GM19328 (cell line): ENCODE measurements at regions not wholly inside any gene's neighbourhood (a gene's known extent, or its start where the extent isn't known, plus 50 kb on each side); places are given as distances from the start of the nearest gene placed in this dataset.
"Not testable (repeated sequence)": the region's sequence is repeated elsewhere in the genome, so short reads cannot be mapped to it uniquely, and the experiment has no call there.

ENCODE experiments used
- ATAC-seq: cut with Tn5 transposase; IDR thresholded peaks from one replicate; pipeline ENCODE4 v1.9.1; 2021; ENCODE audit warnings: mild to moderate bottlenecking, moderate library complexity; ENCODE audit not compliant: unreplicated experiment

- ATAC-seq: no peak
Observed at GRCh38 chr7:110519851-110520250, 571.1 kb upstream of the LRRN3 start.

DNA sequence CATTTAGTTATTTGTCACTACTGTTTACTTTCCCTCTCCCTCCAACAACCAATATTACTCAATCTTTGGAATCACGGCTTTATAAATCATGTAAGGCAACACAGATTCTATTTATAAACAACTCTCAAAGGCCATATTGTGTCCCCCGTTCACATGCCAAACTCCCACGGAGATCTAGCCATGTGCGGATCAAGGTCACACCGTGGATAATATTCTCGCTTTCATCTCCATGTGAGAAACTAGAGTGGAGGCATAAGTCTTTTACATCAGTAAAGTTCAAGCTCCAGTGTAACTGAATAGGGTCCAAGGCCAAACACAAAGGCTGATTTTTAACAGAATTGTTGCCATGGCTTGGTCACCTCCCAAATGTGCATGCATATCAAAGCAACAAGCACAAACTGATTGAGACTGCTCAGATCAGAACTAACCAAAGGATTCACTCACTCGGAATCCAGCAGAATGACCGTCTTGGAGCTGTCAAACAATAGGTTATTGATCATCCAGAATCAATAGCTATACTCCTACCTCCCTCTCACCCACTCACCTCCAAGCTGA, 569.5 kb upstream of the LRRN3 start:
- ATAC-seq: no peak

GRCh38 chr7:110522061-110522760, 568.7 kb upstream of the LRRN3 start:
- ATAC-seq: no peak

DNA sequence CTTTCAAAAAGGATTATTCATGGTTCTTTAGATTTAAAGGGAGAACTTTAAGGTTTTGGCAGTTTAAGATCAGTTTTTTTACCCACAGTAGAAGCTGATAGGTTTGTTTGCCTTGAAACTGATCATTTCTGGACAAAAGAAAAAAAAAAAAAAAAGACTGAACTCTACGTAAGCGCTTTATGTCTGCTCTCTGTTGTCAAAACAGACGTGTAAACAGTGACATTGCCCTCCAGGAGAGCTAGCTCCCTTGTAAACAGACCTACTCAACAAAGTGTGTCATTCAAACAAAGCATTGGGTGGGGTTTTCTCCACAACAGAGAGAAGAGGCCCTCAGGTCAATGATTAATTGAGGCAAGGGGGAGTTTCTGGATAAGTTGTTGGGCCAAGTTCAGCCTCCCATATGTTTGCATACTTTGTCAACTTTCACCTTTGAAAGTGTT, 568.1 kb upstream of the LRRN3 start:
- no peak for ATAC-seq

- ATAC-seq: no peak
Observed at GRCh38 chr7:110529175-110529574, 561.8 kb upstream of the LRRN3 start.

GRCh38 chr7:110531186-110531585, 559.7 kb upstream of the LRRN3 start:
- no peak for ATAC-seq

DNA sequence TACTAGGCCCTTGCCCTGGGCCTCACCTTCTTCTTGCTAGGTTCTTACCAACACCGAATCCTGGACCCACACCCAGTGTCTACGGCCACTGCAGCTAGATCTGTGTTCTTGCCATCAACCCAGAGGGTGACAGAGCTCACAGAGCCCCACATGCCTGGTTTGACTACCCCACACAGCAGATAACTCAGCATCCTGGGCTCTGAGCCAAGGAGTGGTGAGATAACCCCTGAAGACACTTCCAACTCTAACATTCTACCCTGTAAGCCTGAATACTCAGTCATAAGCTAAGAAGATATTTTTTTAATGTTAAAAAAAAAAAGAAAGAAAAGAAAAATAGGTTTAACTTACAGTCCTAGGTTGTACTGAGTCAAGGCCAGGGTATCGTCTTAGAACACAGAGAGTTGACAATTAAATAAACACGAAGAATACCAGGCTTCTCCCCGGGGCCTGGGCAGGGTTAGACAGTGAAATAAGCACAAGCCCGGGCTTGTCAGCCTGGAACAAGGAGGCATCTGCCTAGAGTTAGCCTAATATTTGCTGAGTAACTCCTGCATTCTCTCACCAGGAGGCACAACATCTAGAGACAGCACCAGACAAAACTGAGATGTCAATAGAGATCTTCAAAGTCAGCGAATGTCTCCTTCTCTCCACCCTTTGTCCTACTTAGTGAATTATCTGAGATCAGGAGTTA, 556.5 kb upstream of the LRRN3 start:
- ATAC-seq: no peak

GRCh38 chr7:110539216-110539615, 551.7 kb upstream of the LRRN3 start:
- ATAC-seq: no peak

- ATAC-seq: no peak
Observed at GRCh38 chr7:110541962-110542361, 549.0 kb upstream of the LRRN3 start.

GRCh38 chr7:110544194-110544593, 546.7 kb upstream of the LRRN3 start:
- no peak for ATAC-seq

GRCh38 chr7:110548372-110548771, 542.6 kb upstream of the LRRN3 start:
- ATAC-seq: no peak

DNA sequence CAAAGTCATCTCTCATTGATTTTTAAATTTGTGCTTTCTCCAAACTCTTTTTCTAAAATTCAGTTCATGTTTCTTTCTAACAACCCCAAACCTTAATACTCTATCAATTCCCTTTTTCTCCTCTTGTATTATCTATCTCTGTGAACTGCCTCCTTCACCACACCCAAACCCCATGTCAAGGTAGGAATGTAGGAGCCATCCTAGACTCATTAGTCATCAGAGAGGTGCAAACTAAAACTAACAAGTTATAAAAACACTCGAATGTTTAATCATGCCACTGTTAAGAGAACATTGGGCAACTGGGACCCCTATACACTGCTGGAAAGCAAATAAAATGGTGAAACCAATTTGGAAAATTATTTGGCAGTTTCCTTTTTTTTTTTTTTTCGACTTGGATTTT, 533.8 kb upstream of the LRRN3 start:
- ATAC-seq: no peak

GRCh38 chr7:110563286-110563685, 527.6 kb upstream of the LRRN3 start:
- not testable (repeated sequence) for ATAC-seq

DNA sequence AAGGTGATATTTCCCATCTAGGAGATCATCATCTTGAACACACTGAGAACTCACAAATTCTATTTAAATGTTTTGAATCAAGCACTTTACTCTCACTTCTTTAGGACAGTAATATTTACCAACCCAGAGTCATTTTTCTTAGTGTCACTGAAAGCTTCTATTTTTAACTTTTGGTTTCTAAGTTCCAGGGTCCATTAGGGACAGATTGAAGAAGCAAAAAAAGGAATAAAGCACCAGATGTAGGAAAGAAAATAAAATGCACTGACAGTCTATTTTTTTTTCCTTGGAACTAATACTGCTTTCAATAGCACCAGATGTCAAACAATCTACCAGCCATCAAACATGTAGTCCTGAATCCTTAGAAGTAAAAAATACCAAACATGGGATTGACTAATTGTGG, 526.7 kb upstream of the LRRN3 start:
- no peak for ATAC-seq

GRCh38 chr7:110568388-110568787, 522.5 kb upstream of the LRRN3 start:
- no peak for ATAC-seq

DNA sequence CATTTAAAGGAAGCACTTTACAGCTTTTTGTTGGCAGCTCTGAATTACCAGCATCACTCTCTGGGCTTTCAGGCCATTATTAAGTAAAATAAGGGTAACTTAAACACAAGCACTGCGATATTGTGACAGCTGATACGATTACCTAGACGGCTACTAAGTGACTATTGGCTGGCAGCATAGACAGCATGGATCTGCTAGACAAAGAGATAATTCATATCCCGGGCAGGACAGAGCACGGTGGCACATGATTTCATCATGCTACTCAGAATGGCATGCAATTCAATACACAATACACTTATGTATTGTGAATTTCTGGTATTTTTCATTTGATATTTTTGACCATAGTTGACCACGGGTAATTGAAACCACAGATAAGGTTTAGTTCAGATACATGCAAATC, 522.0 kb upstream of the LRRN3 start:
- ATAC-seq: no peak

DNA sequence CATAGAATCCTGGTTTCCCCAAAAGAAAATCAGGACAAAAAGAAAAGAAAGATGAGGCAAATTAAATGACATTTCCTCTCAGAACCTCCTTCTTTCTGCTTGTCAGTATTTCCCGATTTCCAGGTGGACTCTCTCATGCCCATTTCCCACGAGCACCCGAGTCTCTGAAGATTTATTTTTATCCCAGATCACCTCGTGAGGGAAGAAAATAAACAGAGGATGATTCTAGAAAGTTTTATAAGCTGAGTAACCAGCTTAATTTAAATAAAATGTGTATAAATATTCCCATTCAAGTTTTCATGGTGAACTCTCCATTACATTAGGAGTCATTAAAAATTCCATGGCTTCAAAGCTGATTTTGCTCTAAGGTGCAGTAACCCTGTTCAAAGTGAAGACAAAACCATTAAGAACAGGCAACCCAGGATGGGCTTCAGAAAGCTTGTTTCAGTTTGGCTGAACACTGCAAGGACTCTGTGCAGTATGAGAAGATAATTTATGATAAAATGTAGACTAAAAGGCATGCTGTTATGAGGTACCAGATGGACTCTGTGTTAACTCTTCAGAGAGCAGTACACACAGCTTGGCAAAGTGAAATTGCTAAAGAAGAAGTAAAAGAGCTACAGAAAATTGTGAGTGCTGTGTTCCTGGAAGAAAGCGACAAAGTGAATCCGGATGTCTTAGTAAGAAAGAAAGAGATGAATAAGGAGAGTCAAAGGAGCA, 521.3 kb upstream of the LRRN3 start:
- no peak for ATAC-seq

- no peak for ATAC-seq
Observed at GRCh38 chr7:110573862-110574528, 516.9 kb upstream of the LRRN3 start.

DNA sequence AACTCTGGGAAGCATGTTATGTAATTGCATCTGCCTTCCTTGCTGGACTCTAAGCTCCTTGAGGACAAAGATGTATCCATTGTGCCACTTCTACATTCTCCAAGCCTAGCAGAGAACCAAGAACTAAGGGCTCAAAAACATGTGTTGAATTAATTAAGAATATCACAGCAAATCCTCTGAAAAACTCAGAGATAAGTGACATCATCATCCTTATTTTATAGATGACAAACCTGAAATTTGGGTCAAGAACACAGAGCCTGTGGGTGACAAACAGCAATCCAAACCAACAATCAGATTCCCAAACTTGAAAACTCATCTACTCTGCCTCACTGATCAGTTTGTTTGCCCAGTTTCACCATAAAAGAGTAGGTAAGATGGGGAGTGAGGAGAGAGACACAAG, 503.6 kb upstream of the LRRN3 start:
- no peak for ATAC-seq

DNA sequence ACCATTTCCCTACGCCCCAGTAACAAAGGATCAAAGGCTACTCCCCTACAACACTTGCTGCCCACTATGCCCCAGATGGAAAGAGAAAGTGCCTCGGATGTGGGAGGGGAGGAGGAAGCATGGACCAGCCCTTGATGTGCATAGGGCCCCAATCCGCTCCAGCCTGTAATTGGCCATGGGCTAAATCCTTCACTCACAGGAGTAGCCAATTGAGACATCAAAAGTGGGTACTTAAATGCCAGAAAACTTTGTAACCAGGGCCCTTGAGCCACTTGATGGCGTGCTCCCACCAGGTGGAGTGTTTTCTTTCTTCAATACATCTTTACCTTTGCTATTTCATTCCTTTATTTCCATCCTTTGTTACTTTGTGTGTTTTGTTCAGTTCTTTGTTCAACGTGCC, 500.5 kb upstream of the LRRN3 start:
- ATAC-seq: no peak

DNA sequence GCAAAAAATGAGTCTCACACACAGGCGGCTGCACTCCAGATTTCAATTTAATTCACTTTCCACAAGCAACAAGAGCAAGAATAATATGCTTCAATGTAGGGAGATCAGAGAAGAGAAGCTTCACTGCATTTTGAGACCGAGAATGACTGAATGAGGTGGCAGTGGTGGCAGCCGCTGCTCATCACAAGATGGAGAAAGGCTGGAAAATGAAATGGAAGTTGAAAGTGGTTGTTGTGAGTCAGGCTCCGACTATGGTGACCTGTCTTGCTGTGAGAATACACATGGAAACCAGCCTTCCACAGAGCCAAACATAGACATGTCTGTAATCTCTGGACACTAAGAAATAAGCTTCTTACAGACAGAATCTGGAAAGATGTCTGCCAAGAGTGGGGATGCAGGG, 499.6 kb upstream of the LRRN3 start:
- no peak for ATAC-seq
